Activated CD8-positive, alpha-beta memory T cell treated with anti-CD3 and anti-CD28 coated beads, Interleukin-2, amount 50 U/mL, for 24 hours (primary cell): ENCODE measurements at regions not wholly inside any gene's neighbourhood (a gene's known extent, or its start where the extent isn't known, plus 50 kb on each side); places are given as distances from the start of the nearest gene placed in this dataset.
"Not testable (repeated sequence)": the region's sequence is repeated elsewhere in the genome, so short reads cannot be mapped to it uniquely, and the experiment has no call there.

Source experiments
- DNase-seq: peaks from one replicate; pipeline ENCODE4 v3.0.0-alpha.2; 2020; ENCODE audit errors: extremely low read depth

GRCh38 chr2:16055848-16056580, 115.7 kb downstream of the MYCN start:
- DNase-seq = no peak

GRCh38 chr2:16053437-16054257, 113.3 kb downstream of the MYCN start:
- DNase-seq = no peak

- not testable (repeated sequence) for DNase-seq
Observed at GRCh38 chr2:16052571-16053052, 112.3 kb downstream of the MYCN start.

DNA sequence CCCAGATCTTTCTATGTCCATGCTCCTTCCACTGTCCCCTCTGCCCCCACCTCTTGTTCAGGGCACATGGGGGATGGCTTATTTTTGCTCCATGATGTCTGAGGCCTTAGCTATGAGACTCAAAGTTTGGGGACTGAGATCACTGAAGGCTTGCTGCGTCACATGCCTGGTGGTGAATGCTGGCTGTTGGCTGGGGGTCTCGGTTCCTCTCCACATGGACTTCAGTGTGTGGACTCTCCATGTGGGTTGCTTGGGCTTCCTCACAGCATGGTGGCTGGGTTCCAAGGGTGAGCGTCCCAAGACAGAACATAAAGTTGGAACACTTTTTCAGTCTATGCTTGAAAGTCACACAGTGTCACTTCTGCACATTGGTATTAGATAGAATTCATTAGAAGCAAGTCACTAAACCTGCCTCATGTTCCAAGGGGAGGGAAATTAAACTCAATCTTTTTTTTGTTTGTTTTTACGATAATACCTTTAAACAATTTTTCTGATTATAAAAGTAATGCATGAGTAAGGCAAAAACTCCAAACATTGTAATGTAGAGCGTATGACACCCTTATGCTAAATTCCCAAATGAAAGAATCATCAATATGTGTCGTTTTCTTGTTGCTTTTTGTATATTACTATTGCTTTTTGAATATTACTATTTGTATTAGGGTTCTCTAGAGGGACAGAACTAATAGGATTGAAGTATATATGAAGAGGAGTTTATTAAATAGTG, 111.7 kb downstream of the MYCN start:
- no peak for DNase-seq

DNA sequence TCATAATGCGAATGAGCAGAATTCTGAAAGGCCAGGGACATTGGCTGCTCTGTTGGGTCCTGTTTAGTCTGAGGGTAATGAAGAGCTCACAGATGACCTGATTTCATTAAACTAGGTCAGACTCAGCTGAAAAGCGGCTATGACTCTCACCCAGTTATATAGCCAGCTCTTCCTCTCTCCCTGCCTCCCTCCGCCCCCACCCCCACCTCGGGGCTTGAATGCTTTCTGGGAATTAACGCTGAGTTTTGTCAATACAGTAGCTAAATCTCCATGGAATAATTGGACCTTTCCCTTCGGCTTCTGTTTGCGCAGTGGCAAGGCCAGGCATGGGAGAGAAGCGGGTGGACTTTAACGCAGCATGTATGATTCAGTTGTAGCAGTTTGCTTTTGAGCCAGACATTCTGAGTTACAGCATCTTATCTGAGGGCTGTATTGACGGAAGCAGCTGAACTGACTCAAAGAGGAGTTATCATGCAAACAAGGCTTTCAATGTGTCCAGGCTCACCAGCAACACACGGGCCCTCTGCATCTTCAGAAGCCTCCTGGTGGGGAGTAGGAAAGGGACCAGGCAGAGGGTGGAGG, 110.6 kb downstream of the MYCN start:
- no peak for DNase-seq

- DNase-seq = no peak
Observed at GRCh38 chr2:16050261-16050907, 110.0 kb downstream of the MYCN start.

GRCh38 chr2:16049406-16049805, 109.1 kb downstream of the MYCN start:
- no peak for DNase-seq

DNA sequence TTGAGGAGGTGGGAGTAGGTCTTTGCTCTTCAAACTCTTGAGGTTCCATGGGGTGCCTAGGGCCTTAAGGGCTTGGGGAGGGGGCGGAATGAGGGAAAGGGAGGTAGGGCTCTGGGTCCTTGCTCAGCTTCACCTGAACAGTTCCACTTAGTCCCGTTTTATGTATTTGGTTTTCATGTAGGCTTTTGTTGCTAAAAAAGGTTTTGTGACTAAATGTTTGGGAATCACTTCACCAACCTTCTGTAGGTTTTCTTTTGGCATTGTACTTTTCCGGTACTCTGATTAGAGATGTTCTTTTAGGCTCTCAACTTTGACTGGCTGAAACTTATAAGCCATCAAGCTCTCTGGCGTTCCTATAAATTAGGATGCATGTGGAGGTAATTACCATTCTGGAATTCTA, 108.1 kb downstream of the MYCN start:
- no peak for DNase-seq

- no peak for DNase-seq
Observed at GRCh38 chr2:16047701-16048100, 107.4 kb downstream of the MYCN start.

GRCh38 chr2:16046649-16047048, 106.3 kb downstream of the MYCN start:
- DNase-seq = no peak

GRCh38 chr2:16045653-16046352, 105.5 kb downstream of the MYCN start:
- DNase-seq = no peak

- no peak for DNase-seq
Observed at GRCh38 chr2:16044946-16045456, 104.7 kb downstream of the MYCN start.

GRCh38 chr2:16043627-16044026, 103.3 kb downstream of the MYCN start:
- DNase-seq = no peak

GRCh38 chr2:16043192-16043591, 102.8 kb downstream of the MYCN start:
- no peak for DNase-seq

DNA sequence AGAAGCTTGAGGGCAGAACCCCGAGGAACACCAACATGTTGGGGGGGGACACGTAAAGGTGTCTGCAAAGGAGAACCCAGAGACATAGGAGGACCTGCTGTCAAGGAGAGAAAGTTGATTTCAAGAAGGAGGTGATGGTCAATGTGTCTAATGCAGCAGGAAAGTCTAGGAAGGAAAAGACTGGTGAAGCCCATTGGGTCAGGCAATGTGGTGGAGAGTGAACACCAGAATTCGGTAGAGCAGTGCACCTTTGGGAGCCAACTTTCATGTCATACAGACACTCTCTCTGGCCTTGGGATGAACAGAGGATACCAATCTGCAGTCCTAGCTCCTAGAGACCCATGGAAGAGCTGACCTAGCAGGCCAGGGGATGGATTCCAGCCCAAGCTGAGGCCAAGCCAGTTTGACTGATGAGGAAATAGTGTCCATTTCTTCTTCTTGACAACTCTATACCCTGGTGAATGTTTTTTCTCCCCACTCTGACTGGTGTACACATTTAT, 101.9 kb downstream of the MYCN start:
- no peak for DNase-seq

- no peak for DNase-seq
Observed at GRCh38 chr2:16040271-16041010, 100.1 kb downstream of the MYCN start.

- DNase-seq = no peak
Observed at GRCh38 chr2:16039823-16040222, 99.5 kb downstream of the MYCN start.

DNA sequence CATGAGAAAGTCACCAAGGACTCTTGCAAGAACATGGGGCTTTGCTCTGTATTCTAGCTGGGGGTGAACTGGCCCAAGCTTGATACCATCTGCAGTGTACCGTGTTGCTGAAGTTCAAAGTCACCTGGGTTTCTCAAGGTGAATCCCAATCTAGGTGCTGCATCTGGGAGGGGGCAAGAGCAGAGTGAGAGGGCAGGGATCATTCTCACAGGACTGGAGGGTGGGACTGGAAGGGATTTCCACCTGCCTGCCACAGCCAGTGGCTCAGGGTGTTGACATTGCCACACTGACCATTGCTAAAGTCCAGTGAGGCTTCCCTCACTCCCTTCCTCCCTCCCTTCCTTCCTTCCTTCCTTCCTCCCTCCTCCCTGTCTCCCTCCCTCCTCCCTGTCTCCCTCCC, 98.7 kb downstream of the MYCN start:
- no peak for DNase-seq

DNA sequence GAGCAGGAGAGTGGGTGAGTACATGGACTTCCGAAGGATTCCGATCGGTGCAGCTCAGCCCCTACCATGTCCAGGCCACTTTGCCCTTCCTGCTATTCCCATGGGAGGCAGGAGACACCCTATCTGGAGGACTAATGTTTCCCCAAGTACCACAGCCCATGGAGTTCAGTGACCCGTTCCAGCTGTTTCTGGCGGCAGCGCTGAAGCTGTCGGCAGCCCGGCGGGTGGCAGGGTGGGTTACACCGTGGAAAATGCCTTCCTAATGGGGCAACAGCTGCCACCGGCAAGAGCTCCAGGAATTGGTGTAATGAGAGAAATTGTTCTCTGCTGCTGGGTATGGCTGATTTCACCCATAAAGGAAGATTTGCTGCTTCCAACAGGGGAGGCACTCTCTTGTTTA, 98.3 kb downstream of the MYCN start:
- DNase-seq = no peak
